ENCODE measurements at regions not wholly inside any gene's neighbourhood (a gene's known extent, or its start where the extent isn't known, plus 50 kb on each side); places are given as distances from the start of the nearest gene placed in this dataset.

DNA sequence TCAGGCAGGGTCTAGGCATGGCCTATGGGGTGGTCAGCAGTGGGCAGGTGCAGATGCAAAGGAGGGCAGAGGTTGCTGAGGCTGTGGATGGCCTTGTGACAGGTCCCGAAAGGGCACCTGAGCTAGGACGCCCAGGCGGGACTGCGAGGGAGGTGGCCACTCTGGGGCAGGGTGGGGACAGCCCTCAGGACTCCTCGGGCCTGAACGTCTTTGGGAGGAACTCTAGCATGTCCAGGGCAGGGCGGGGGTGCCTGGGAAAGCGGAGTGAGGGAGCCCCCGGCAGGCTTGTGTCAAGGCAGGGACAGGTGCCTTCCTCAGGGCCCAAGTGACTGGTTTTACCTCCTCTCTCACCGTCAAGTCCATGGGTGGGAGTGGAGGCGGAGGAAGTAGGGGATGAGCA lies 125.4 kb upstream of the WNT4 start:
- TF ChIP-seq, protein P1, sequence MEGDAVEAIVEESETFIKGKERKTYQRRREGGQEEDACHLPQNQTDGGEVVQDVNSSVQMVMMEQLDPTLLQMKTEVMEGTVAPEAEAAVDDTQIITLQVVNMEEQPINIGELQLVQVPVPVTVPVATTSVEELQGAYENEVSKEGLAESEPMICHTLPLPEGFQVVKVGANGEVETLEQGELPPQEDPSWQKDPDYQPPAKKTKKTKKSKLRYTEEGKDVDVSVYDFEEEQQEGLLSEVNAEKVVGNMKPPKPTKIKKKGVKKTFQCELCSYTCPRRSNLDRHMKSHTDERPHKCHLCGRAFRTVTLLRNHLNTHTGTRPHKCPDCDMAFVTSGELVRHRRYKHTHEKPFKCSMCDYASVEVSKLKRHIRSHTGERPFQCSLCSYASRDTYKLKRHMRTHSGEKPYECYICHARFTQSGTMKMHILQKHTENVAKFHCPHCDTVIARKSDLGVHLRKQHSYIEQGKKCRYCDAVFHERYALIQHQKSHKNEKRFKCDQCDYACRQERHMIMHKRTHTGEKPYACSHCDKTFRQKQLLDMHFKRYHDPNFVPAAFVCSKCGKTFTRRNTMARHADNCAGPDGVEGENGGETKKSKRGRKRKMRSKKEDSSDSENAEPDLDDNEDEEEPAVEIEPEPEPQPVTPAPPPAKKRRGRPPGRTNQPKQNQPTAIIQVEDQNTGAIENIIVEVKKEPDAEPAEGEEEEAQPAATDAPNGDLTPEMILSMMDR (IDR thresholded peaks at IDR 0.05): no peak
- no peak for TF ChIP-seq POLR2A (IDR thresholded peaks at IDR 0.05)
